Hepatocyte (in vitro differentiated cells): ENCODE measurements at regions not wholly inside any gene's neighbourhood (a gene's known extent, or its start where the extent isn't known, plus 50 kb on each side); places are given as distances from the start of the nearest gene placed in this dataset.

Experiments
- EZH2 ChIP-seq: fragments of 200-600 bp; sonication (generic); IDR thresholded peaks from 2 replicates; pipeline ENCODE4 v1.6.1; 2016; ENCODE audit warnings: antibody characterized with exemption, mild to moderate bottlenecking, borderline replicate concordance
- TF ChIP-seq, protein P1 (sequence below): fragments of 200-600 bp; sonication (generic); IDR thresholded peaks from 2 replicates; pipeline ENCODE4 v1.5.1; 2016; ENCODE audit warnings: antibody characterized with exemption, mild to moderate bottlenecking; ENCODE audit not compliant: poor library complexity

DNA sequence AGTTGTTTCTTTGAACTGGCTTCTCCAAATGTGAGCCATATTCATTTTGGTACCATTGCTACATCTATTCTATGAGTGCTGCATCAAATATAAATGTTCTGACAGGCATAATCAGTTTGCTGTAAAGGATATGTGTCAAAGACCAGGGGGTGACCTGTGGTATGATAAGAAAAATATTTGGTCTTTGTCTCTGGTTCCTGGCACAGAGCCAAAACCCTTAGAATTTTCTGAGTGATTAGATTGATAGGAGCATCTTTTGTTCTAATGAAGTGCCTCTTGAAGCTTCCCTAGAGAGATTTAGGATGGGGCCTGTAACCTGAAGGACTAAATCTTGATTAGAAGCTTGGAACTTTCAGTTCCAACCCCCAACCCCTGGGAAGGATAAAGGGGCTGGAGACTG is 256.3 kb downstream of the NNT start:
- TF ChIP-seq, protein P1, sequence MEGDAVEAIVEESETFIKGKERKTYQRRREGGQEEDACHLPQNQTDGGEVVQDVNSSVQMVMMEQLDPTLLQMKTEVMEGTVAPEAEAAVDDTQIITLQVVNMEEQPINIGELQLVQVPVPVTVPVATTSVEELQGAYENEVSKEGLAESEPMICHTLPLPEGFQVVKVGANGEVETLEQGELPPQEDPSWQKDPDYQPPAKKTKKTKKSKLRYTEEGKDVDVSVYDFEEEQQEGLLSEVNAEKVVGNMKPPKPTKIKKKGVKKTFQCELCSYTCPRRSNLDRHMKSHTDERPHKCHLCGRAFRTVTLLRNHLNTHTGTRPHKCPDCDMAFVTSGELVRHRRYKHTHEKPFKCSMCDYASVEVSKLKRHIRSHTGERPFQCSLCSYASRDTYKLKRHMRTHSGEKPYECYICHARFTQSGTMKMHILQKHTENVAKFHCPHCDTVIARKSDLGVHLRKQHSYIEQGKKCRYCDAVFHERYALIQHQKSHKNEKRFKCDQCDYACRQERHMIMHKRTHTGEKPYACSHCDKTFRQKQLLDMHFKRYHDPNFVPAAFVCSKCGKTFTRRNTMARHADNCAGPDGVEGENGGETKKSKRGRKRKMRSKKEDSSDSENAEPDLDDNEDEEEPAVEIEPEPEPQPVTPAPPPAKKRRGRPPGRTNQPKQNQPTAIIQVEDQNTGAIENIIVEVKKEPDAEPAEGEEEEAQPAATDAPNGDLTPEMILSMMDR: no peak
- no peak for TF ChIP-seq EZH2
